HG02973 (cell line): ENCODE measurements at regions not wholly inside any gene's neighbourhood (a gene's known extent, or its start where the extent isn't known, plus 50 kb on each side); places are given as distances from the start of the nearest gene placed in this dataset.

Experiments used
- ATAC-seq: cut with Tn5 transposase; IDR thresholded peaks from one replicate; pipeline ENCODE4 v1.9.1; 2021; ENCODE audit warnings: moderate library complexity; ENCODE audit not compliant: unreplicated experiment

- no peak for ATAC-seq
These were observed 297.7 kb upstream of the SHH start for GRCh38 chr7:156109988-156110387.

- ATAC-seq: no peak
These were observed 296.8 kb upstream of the SHH start for GRCh38 chr7:156109076-156109475.

- no peak for ATAC-seq
These were observed 295.7 kb upstream of the SHH start for GRCh38 chr7:156107957-156108356.

- ATAC-seq: no peak
These were observed 293.8 kb upstream of the SHH start for GRCh38 chr7:156106107-156106426.

- no peak for ATAC-seq
These were observed 293.3 kb upstream of the SHH start for GRCh38 chr7:156105337-156106106.

- ATAC-seq: no peak
These were observed 292.5 kb upstream of the SHH start for GRCh38 chr7:156104501-156105336.

- no peak for ATAC-seq
These were observed 290.0 kb upstream of the SHH start for GRCh38 chr7:156102267-156102666.

- ATAC-seq: no peak
These were observed 289.1 kb upstream of the SHH start for GRCh38 chr7:156101355-156101754.

GRCh38 chr7:156100086-156100485 lies 287.8 kb upstream of the SHH start:
- ATAC-seq: no peak

GRCh38 chr7:156099085-156099484 lies 286.8 kb upstream of the SHH start:
- ATAC-seq: no peak

GRCh38 chr7:156096771-156097538 lies 284.7 kb upstream of the SHH start:
- no peak for ATAC-seq

GRCh38 chr7:156095908-156096539 lies 283.8 kb upstream of the SHH start:
- no peak for ATAC-seq

GRCh38 chr7:156094350-156095146 lies 282.3 kb upstream of the SHH start:
- ATAC-seq: no peak

GRCh38 chr7:156092307-156092706 lies 280.0 kb upstream of the SHH start:
- no peak for ATAC-seq

- no peak for ATAC-seq
These were observed 279.3 kb upstream of the SHH start for GRCh38 chr7:156091519-156092080.

GRCh38 chr7:156090988-156091387 lies 278.7 kb upstream of the SHH start:
- ATAC-seq: no peak

- ATAC-seq: no peak
These were observed 277.0 kb upstream of the SHH start for GRCh38 chr7:156089222-156089621.

GRCh38 chr7:156088115-156088514 lies 275.9 kb upstream of the SHH start:
- no peak for ATAC-seq

GRCh38 chr7:156082048-156083040 lies 270.1 kb upstream of the SHH start:
- no peak for ATAC-seq
